GM19238 (cell line): ENCODE measurements at regions not wholly inside any gene's neighbourhood (a gene's known extent, or its start where the extent isn't known, plus 50 kb on each side); places are given as distances from the start of the nearest gene placed in this dataset.

Experiments
- DNase-seq: peaks from one replicate; pipeline ENCODE4 v3.0.0; 2011; ENCODE audit warnings: low spot score; ENCODE audit not compliant: insufficient read length

DNA sequence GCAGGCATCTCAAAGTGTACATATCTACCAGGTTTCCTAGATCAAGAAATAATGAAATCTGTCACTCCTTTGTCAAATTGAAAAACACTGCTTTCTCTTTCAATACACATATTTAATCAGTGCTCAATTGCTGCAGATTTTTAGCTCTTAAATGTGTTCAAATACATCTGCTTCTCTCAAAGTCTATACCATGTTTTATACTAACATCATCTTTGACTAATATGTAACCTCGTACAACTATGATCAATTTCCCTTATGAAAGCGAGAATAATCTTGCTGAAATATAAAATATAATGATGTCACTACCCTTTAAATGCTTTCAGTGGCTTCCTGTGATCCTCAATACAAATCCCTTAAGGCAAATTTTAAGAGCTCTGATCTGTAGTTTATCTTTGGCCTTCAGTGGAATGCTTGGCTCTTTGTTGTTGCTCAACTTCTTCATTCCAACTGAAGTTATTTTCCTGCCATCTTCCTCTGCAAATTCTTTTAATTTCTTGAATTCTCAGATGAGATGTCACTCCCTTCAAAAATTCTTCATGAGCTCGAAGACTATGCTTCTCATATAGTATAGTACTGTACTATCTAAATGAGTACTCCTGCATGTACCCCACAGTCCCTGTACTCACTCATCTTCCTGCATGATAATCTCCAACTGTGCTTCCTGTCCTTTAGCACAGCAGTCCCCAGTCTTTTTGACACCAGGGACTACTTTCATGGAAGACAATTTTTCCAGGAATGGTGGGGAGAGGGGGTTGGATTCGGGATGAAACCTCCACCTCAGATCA is 545.1 kb upstream of the GJE1 start:
- DNase-seq, result no peak

DNA sequence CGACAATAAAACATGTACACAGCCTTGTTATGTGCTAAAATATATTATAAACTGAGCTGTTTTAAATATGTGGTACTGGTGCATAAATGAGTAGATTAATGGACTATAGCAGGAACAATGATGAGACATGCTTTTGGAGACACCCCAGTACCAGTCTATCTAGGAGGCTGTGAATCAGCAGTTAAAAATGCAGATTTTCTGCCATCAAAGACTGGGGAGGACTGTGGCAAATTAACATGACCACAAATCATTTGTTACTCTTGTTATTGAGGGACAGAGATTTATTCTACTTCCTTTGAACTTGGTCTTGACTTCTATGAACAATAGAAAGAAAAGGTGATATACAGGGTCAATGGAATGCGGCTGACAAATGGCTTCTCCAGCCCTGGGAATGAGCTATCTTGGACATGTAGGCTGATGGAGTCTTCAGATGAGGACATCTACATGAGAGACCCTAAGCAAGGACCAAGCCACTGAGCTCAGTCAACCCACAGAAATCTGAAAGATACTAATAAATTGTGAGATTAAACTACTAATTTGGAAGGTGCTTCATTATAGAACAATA is 551.7 kb upstream of the GJE1 start:
- no peak for DNase-seq

DNA sequence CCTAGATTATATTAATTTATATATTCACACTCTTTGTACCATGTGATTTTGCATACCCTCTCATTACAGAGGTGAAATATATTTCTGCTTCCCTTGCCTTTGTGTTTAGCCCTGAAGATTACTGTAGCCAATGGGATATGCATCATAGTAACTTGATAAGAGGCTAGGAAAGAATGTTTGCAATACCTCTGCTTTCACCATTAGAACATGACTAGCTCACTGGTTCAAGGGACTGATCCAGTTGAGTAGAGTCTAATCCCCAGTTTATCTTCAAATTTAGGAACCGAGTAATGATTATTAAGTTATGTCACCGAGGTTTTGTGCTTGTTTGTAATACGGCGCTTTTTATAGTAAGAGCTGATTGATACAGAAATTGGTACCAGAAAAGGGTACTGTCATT is 552.6 kb upstream of the GJE1 start:
- no peak for DNase-seq

- no peak for DNase-seq
Measured at GRCh38 chr6:141576751-141577150, 556.0 kb upstream of the GJE1 start.

DNA sequence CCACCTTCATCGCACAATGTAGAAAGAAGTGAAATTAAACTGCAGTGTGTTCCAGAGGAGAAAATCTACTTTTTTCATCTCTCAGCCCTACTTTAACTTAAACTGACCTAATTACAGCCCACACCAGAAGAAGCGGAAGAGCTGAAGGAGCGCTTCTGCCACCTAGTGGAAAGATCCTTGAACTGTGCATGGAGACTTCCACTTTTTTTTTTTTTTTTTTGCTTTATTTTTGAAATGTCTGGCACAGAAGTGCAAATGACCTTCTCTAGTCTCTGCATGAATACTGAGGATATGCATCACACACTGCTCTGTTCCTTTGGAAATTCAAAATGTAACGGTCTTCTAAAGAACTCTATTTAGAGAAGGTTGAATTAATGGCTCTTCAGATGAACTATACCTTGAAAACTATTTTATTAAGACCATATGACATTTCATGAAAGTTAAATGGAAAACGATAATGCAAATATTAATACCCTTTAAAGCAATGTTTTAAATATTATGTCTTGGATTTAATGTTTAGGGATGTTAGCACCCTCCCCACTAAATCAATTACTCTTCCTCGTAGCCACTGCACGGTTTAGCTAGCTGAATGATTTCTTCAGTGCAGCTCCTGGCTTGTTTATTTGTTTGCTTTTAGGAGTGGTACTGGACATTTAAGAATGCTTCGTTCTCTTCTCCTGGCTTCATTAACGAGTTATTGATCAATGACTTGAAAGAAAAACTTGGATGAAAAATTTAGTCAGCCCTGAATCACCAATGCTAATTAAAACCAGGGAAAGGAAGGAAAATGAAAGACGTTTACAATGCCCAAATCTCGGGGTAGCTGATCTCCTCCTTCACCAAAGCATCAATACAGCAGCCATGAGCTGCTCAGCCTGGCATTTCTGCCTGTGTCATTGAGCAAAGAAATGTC is 569.6 kb upstream of the GJE1 start:
- peak; percentile 21 for DNase-seq

GRCh38 chr6:141562186-141562811 is 570.4 kb upstream of the GJE1 start:
- no peak for DNase-seq

- no peak for DNase-seq
Measured at GRCh38 chr6:141561154-141561553, 571.6 kb upstream of the GJE1 start.

DNA sequence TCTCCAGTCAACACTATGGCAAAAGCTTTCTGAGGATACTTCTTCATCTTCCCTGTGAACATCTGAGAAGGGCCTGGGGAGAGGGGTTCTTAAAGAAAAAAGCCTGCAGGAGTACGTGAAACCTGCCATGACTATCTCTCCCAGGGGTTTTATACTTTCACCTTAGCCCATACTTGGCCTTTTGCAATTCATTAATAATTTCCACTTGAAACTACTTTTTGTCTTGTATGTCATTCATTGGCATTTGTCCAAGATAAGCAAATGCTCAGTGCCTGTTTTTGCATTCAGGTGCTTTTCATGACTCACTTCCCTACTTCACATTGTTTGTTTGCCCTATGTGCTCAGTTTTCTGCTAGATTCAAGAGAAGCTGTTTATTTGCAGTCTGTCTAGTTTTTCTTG is 580.3 kb upstream of the GJE1 start:
- no peak for DNase-seq

GRCh38 chr6:141552031-141552430 is 580.7 kb upstream of the GJE1 start:
- no peak for DNase-seq

DNA sequence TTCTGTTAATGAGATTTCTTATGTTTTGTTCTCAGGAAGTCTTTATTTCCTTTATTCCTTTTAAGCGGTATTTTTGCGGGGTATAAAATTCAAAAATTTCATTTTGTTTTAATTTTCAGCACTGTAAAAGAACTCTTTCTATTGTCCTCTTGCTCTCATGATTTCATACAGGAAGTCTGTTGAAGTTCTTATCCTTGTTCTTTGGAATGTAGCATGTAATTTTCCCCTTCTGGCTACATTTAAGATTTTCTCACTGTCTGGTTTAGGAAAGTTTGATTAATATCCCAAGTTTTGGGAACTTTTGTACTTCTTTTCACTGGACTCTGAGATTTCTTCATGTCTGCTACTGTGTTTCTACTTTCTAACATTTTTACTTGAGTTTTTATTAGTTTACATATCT is 581.4 kb upstream of the GJE1 start:
- DNase-seq, result no peak

GRCh38 chr6:141550471-141550870 is 582.3 kb upstream of the GJE1 start:
- DNase-seq, result no peak

DNA sequence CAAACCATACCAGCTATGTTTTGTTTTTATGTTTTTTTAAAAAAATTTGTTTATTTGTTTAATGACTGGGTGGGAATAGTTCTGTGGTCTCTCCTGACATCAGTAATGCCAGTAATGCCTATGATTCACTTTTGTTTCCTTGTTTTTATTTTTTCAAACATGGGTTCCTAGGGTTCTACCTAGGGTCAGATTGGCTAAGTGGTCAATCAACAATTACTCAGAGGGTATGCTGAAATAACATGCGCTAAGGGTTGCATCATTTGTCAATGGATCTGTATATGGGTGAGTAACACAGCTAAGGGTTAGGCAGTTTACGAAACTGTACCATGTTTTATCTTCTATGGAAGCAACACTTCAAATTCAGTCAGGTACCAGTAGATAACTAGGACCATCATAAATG is 583.8 kb upstream of the GJE1 start:
- DNase-seq, result no peak

- no peak for DNase-seq
Measured at GRCh38 chr6:141541581-141542324, 591.0 kb upstream of the GJE1 start.

- no peak for DNase-seq
Measured at GRCh38 chr6:141540207-141540606, 592.5 kb upstream of the GJE1 start.

DNA sequence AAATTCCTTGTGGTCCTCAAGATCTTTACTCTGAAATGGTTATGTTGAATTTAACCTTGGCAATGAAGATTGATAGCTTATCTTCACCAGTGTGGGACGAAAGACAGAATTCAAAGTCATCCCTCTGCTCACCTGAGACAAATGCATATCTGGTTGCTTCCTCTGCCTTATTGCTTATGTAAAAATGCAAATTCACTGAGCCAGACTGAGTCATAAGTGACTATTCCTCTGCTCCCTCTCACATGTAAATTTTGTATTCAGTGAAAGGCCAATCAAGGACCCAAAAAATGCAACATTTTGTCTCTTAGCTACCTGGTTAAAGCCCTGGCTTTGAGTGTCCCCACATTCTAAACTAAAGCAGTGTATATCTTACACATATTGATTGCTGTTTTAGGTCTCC is 593.1 kb upstream of the GJE1 start:
- no peak for DNase-seq

GRCh38 chr6:141532211-141532610 is 600.5 kb upstream of the GJE1 start:
- DNase-seq, result no peak

DNA sequence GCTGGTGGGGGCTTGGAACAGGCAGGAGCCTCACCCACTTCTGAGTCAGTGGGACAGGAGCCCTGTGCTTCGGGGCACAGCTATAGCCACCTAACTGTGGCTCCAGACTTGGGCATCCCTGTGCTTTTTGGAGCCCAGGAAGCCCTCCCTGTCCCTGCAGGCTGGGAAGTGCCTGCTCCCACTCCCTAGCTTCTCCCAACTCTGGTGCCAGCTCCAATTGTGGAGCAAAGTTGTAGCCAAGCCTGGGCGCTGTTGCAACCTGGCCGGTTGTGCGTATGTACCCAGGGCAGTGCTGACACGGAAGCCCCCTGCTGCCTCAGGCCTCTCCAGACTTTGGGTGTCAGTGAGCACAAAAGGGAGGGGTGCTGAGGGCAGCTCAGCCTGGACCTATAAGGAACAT is 601.7 kb upstream of the GJE1 start:
- no peak for DNase-seq

DNA sequence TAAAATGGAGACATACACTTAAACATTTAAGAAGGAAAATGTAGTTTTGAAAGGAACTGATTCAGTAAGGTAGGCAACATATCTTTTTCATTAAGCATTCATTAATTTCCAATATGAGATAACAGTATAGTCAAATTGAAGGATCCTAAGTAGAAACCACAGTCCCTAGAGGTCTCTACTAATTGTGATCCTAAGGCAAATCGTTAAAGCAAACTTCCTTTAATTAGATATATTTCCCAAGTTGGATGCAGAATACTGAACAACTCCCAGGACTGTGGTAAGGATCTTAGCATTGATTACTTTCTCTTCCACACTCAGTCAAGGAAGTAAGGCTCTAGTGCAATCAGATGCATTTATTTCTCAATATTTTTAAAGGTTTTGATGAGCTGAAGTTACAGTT is 604.1 kb upstream of the GJE1 start:
- no peak for DNase-seq

DNA sequence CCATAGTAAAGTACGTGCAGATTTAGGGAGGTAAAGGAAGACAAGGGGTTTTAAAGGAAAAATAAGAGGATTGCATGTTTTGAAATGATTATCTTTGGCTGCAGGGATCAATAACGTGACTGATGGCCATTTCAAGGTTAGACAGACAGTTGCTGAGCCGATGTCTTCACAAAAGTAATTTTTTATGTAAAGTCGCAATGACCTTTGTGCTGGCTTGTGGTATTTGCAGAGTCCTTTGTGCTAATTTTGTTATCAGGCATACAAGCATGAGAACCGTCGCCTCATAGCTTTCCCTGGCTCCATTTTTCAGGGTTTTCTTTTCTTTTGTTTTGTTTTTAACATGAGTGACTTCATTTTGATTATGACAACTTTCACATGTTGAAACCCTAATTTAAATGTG is 605.7 kb upstream of the GJE1 start:
- DNase-seq, result no peak

- no peak for DNase-seq
Measured at GRCh38 chr6:141521440-141521839, 611.3 kb upstream of the GJE1 start.

- no peak for DNase-seq
Measured at GRCh38 chr6:141513830-141514229, 618.9 kb upstream of the GJE1 start.
